ENCODE measurements at regions not wholly inside any gene's neighbourhood (a gene's known extent, or its start where the extent isn't known, plus 50 kb on each side); places are given as distances from the start of the nearest gene placed in this dataset.

DNA sequence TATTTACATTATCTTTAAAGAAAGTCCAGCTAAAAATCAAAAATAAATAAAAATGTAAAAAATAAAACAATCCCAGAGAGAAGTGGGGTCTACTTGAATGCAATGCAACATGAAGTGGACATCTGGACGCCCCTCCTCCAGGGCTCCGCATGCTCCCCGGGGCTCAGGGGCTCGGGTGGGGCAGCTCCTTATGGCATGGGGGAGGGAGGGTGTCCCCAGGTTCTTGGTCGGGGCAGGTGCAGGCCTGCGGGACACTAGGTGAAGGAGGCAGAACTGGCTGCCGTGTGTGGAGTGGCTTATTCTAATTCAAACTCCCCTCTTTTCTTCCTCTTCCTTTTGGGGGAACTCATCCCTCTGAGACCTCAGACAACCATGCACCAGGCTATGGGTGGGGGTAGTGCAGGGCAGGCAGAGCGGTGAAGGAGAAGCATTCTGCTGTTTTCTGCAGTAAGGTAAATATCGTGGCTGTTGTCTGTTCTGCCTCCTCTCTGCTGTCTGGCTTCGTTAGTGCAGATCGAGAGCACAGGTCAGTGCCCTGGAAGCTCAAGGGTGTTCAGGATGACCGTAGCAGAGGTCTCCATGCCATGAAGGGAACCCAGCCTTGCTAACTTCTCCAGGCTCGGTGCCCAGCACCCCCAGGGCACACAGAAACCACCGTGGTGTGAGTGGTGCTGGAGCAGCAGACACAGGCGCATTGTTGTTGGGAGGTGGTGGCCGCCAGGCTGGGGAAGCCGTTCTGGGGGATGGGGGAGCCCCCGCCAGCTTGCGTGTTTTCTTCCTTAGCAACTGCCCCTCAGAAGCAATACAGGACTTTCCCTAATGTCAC is 82.6 kb downstream of the TTLL2 start:
- Histone ChIP-seq H3K36me3 (ENCODE audit: low read depth, missing control alignments) (no peaks in the 10 kb centered on the region), H3K4me3 (no peak overlapping the region), H3K27me3 (no peaks in the 10 kb centered on the region), H3K4me1 (no peaks in the 10 kb centered on the region), H3K27ac (no peak overlapping the region), H3K9me3 (no peaks in the 10 kb centered on the region)
- DNase-seq, result no peak
- intact Hi-C loops (cut with DNase I; ENCODE audit: low total_unique reads), result no loop called here
- WGBS, 2 donors, result 79 to 89% methylated on average over 15 to 19 of the region's 19 CpGs
- TF ChIP-seq POLR2A (IDR thresholded peaks at IDR 0.05), result no peak
- TF ChIP-seq CTCF (IDR thresholded peaks at IDR 0.05), result no peak

- DNase-seq, result no peak
- WGBS, 2 donors, result 87 to 92% methylated on average over 7 to 21 of the region's 21 CpGs
- no peaks in the 10 kb centered on the region for H3K9me3 ChIP-seq
- H3K27ac ChIP-seq, result no peak overlapping the region
- H3K4me1 ChIP-seq, result no peaks in the 10 kb centered on the region
- no peak overlapping the region for H3K4me3 ChIP-seq
- H3K36me3 ChIP-seq (ENCODE audit: low read depth, missing control alignments), result no peaks in the 10 kb centered on the region
- intact Hi-C loops (cut with DNase I; ENCODE audit: low total_unique reads), result no loop called here
- H3K27me3 ChIP-seq, result no peaks in the 10 kb centered on the region
- TF ChIP-seq CTCF (IDR thresholded peaks at IDR 0.05) (no peak), POLR2A (IDR thresholded peaks at IDR 0.05) (no peak)
Observed at GRCh38 chr6:167408235-167408869, 83.5 kb downstream of the TTLL2 start.

DNA sequence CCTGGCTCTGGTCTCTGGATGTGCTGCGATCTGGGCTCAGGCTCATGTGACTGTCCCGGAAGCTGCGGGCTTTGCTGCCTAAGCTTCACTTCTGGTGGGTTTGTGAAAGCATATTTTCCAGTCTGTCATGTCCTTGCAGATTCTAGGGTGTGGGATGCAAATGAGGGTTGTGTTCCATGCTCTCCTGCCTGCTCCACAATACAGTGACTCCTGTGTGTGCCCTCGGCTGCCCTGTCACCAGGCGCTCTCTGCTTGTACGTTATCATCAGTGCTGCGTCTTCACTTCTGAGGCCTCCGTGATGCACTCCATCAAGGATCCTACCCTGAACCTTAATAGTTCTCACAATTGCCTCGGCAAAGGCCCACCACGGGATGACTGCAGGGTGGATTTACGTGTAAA is 84.2 kb downstream of the TTLL2 start:
- Histone ChIP-seq H3K27me3 (no peaks in the 10 kb centered on the region), H3K4me3 (no peak overlapping the region), H3K27ac (no peak overlapping the region), H3K4me1 (no peaks in the 10 kb centered on the region), H3K9me3 (no peaks in the 10 kb centered on the region), H3K36me3 (ENCODE audit: low read depth, missing control alignments) (no peaks in the 10 kb centered on the region)
- TF ChIP-seq CTCF (IDR thresholded peaks at IDR 0.05), result no peak
- TF ChIP-seq POLR2A (IDR thresholded peaks at IDR 0.05), result no peak
- intact Hi-C loops (cut with DNase I; ENCODE audit: low total_unique reads), result no loop called here
- 92 to 94% methylated on average over 9 to 11 of the region's 11 CpGs for WGBS, 2 donors
- DNase-seq, result no peak

DNA sequence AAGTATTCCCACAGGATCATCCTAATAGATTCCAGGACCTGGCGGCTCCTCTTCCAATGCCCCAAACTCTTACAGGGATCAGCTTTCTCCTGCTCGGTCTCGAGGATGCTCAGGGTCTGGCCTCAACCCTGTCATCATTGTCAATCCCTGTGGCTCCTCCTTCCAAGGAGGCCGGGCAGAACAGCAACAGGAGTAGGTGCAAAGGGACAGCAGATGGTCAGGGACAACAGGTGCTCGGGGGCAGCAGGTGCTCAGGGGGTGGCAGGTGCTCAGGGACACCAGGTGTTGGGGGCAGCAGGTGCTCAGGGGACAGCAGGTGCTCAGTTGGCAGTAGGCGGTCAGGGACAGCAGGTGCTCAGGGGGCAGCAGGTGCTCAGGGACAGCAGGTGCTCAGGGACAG is 84.8 kb downstream of the TTLL2 start:
- Histone ChIP-seq H3K27me3 (no peaks in the 10 kb centered on the region), H3K4me1 (no peaks in the 10 kb centered on the region), H3K9me3 (no peaks in the 10 kb centered on the region), H3K27ac (no peak overlapping the region), H3K36me3 (ENCODE audit: low read depth, missing control alignments) (no peaks in the 10 kb centered on the region), H3K4me3 (no peak overlapping the region)
- intact Hi-C loops (cut with DNase I; ENCODE audit: low total_unique reads), result no loop called here
- DNase-seq, result no peak
- TF ChIP-seq CTCF (IDR thresholded peaks at IDR 0.05) (no peak), POLR2A (IDR thresholded peaks at IDR 0.05) (no peak)
- WGBS, 2 donors, result 85 to 89% methylated on average over 6 of the region's 6 CpGs
